ENCODE measurements at regions not wholly inside any gene's neighbourhood (a gene's known extent, or its start where the extent isn't known, plus 50 kb on each side); places are given as distances from the start of the nearest gene placed in this dataset.

DNA sequence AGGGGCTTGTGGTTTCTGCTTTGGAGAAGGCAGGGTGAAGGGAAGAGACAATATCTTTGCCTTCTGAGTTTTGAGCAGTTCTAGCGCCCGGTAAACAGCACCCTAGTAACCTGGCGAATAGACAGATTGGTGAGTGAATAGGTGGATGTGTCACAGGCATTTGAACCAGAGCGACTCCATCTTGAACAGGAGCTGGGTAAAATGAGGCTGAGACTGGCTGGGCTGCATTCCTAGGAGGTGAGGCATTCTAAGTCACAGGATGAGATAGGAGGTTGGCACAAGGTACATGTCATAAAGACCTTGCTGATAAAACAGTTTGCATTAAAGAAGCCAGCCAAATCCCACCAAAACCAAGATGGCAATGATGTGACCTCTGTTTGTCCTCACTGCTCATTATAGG lies 643.6 kb upstream of the TMEM132C start:
- no peak for DNase-seq
- intact Hi-C loops (cut with DNase I), result no loop called here

DNA sequence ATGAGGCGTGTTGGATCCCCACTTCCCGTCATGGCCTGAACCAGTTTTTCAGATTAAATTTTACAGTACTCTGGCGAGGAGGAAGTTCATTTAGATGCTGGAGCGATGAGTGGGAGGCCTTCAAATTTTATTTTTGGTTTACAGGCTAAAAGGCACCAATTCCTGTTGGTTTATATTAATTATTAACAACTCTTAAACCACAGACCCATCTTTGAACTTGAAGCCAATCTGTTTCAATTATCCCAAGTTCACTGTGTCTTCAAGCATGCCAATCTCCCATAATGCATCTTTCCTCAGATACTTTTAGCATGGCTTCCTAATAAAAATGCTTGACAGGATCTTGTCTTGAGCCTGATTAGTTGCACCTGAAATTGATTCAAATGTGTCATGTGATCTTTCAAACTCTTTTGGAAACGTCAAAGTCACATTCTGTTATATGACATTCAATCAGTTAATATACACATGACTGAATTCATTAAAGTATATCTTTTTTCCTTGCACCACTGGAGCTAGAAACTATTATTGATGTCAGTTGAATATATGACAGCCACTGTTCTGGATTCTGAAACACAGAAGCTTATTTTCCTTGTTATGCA lies 641.7 kb upstream of the TMEM132C start:
- Histone ChIP-seq H3K36me3 (replicated peaks in 1 of 2) (no peaks in the 10 kb centered on the region), H3K4me1 (replicated peaks in 1 of 2) (no peaks in the 10 kb centered on the region), H3K9me3 (replicated peaks in 1 of 3) (no peaks in the 10 kb centered on the region), H3K27me3 (no peaks in the 10 kb centered on the region), H3K4me3 (no peak overlapping the region), H3K27ac (no peak overlapping the region)
- DNase-seq, result no peak
- no peak for TF ChIP-seq POLR2A (IDR thresholded peaks at IDR 0.05)
- TF ChIP-seq, protein P1, sequence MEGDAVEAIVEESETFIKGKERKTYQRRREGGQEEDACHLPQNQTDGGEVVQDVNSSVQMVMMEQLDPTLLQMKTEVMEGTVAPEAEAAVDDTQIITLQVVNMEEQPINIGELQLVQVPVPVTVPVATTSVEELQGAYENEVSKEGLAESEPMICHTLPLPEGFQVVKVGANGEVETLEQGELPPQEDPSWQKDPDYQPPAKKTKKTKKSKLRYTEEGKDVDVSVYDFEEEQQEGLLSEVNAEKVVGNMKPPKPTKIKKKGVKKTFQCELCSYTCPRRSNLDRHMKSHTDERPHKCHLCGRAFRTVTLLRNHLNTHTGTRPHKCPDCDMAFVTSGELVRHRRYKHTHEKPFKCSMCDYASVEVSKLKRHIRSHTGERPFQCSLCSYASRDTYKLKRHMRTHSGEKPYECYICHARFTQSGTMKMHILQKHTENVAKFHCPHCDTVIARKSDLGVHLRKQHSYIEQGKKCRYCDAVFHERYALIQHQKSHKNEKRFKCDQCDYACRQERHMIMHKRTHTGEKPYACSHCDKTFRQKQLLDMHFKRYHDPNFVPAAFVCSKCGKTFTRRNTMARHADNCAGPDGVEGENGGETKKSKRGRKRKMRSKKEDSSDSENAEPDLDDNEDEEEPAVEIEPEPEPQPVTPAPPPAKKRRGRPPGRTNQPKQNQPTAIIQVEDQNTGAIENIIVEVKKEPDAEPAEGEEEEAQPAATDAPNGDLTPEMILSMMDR (IDR thresholded peaks at IDR 0.05), result no peak
- intact Hi-C loops (cut with DNase I), result no loop called here
- 82 to 87% (median 84%) methylated on average over 5 of the region's 5 CpGs for WGBS, 4 donors

More for the DNA sequence above, 643.6 kb upstream of the TMEM132C start:
- Histone ChIP-seq H3K36me3 (replicated peaks in 1 of 2) (no peaks in the 10 kb centered on the region), H3K9me3 (replicated peaks in 1 of 3) (no peaks in the 10 kb centered on the region), H3K27me3 (no peaks in the 10 kb centered on the region), H3K4me1 (replicated peaks in 1 of 2) (no peaks in the 10 kb centered on the region), H3K4me3 (no peak overlapping the region), H3K27ac (no peak overlapping the region)
- TF ChIP-seq, protein P1 (IDR thresholded peaks at IDR 0.05), result no peak
- TF ChIP-seq POLR2A (IDR thresholded peaks at IDR 0.05), result no peak
- WGBS, 4 donors, result 92 to 100% (median 96%) methylated on average over 4 of the region's 4 CpGs

DNA sequence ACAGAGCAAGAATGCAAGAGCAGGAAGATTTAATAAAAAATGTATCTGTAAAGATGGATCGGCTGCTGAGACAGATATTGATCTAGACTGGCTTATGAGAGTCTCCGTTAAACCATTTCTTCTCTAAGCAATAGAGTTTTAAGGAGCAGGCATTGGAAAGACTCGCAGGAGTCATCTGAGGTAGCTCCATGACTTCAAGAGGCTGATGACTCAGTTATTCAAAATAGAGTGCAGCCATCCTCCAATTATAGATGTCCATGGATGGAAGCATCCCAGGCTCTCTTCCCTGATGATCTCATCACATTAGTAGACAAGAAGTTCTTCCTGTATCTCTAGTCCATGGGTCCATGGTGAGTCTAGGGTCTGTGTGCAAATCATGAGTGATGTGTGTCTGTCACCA lies 638.3 kb upstream of the TMEM132C start:
- no peaks in the 10 kb centered on the region for H3K9me3 ChIP-seq (replicated peaks in 1 of 3)
- H3K27ac ChIP-seq, result no peak overlapping the region
- H3K27me3 ChIP-seq, result no peaks in the 10 kb centered on the region
- 80 to 87% (median 86%) methylated on average over 3 of the region's 3 CpGs for WGBS, 4 donors
- no peak overlapping the region for H3K4me3 ChIP-seq
- no peak for DNase-seq
- intact Hi-C loops (cut with DNase I), result no loop called here
- H3K4me1 ChIP-seq (replicated peaks in 1 of 2), result no peaks in the 10 kb centered on the region
- no peak for TF ChIP-seq POLR2A (IDR thresholded peaks at IDR 0.05)
- TF ChIP-seq, protein P1 (IDR thresholded peaks at IDR 0.05), result no peak
- H3K36me3 ChIP-seq (replicated peaks in 1 of 2), result no peaks in the 10 kb centered on the region

DNA sequence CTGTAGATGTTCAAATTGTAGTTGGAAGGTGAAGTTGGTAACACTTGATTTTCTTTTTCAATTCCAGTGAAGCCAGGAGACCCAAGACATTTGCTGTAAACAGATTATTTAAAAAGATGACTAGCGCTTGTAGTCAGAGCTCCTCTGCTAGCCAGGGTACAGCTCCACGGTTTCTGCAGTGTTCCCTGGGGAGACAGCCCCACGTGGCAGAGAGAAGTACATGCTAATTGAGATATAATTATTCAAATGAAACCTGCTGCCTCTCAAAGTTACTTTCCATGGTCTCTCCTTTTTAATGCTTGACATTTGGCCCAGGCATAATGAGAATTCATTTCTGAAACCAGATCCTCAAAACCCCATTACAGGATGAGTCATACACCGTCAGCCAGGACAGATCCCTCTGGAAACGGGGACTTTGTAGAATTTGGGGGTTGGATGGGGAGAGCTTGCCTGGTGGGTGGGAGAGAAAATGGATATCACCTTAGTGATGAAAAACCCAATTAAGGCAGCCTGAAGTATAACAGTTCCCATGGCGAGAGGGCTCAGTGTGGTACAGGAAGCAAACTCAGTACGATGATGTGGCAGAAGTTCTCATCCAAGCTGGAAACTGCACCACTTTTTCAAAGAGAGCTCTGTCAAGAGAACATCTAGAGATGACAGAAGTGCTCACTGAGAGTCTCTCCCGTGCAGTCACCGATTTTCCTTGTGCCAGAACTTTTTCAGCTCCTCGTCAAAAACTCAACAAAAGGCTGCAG lies 637.7 kb upstream of the TMEM132C start:
- 67 to 71% (median 70%) methylated on average over 10 of the region's 10 CpGs for WGBS, 4 donors
- no peak for DNase-seq
- intact Hi-C loops (cut with DNase I), result no loop called here
- no peak overlapping the region for H3K4me3 ChIP-seq
- no peak overlapping the region for H3K27ac ChIP-seq
- no peak for TF ChIP-seq POLR2A (IDR thresholded peaks at IDR 0.05)
- TF ChIP-seq, protein P1 (IDR thresholded peaks at IDR 0.05), result no peak
- H3K9me3 ChIP-seq (replicated peaks in 1 of 3), result no peaks in the 10 kb centered on the region
- no peaks in the 10 kb centered on the region for H3K27me3 ChIP-seq
- no peaks in the 10 kb centered on the region for H3K4me1 ChIP-seq (replicated peaks in 1 of 2)
- no peaks in the 10 kb centered on the region for H3K36me3 ChIP-seq (replicated peaks in 1 of 2)

Measured in adrenal gland (tissue), 9 donors.